NCI-H2107 treated with DMSO at 0.1 percent for 48 hours (cell line): ENCODE measurements at regions not wholly inside any gene's neighbourhood (a gene's known extent, or its start where the extent isn't known, plus 50 kb on each side); places are given as distances from the start of the nearest gene placed in this dataset.
A peak's percentile ranks its signal among the peaks of the same experiment; 100 is the strongest.

Source experiments
- DNase-seq: peaks from one replicate; lab custom pipeline; 2025; ENCODE audit not compliant: unreplicated experiment; lab: John Stamatoyannopoulos, UW

DNA sequence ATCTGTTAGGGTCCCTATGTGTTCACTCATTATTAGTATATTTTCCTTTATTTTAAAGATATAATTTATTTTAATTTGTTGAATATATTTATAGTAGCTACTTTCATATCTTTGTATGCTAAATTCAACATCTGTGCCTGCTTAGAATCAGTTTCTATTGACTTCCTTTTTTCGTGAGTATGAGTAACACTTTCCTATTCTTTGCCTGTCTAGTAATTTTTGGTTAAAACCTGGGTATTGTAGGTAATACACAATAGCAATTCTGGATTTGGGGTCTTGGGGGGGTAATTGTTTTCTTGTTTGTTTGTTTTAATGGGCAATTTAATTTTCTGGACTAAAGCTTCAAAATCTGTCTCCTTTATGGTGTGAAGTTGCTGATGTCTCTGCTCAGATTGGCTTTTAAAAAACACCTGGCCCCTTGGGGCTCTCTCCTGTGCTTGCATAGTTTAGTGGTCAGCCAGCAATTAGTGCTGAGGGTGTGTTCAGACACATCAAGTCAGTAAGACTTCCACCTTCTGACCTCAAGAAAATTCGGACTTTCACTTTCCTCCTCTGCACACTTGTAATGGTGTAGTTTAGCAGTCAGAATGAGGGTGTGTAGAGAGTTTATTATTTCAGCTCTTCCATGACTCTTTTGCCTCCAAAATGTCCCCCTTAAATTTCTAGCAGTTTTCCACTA lies 124.4 kb upstream of the MAP1B start:
- no peak for DNase-seq

DNA sequence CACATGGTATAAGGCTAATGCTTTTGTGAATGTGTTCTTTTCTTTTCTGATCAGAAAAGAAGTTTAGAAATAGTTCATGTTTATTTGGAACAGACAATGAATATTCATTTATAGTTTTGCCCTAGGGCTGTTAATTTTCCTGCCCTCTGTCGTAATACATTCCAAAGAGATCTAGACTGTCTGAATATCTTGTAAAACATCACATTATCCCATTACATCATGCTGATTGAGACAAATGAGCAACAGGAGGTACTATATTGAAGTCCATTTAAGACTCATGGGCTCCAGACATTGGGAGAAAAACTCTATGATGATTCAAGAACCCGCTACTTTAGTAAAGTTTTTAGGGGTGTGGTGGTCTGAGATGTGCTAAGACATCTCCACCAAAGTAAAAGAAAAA lies 121.2 kb upstream of the MAP1B start:
- DNase-seq: no peak

DNA sequence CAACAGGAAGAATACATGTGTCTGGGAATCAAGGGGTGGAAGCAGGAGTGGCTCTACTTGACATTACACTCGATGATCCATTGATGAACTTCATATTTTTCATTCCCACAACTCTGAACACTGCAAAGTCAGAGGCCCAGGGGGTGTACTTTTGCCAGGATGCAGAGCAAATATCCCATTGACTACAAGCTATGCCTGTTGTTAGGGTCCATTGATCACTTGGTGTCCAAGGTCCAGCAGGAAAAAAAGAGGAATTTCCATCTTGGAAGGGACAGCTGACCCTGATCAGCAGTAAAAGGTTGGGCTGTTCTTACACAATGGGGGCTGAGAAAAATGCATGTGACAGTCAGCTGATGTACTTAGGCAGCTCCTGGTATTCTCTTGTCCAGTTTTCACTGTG lies 118.5 kb upstream of the MAP1B start:
- DNase-seq: no peak

DNA sequence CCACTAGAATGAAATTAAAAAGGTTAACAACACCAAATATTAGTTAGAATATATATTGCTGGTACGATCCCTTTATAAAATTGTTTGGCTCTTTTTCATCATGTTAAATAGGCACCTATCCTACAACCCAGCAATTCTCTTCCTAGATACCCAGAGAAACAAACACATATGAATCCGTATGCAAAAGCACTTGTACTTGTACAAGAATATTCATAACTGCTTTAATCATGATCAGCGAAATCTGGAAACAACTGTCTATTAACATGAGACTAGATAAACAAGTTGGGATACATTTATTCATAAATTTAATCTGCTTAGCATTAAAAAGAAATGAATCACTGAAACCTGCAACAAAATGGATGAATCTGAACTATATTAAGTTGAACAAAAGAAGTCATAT lies 113.7 kb upstream of the MAP1B start:
- DNase-seq: no peak

DNA sequence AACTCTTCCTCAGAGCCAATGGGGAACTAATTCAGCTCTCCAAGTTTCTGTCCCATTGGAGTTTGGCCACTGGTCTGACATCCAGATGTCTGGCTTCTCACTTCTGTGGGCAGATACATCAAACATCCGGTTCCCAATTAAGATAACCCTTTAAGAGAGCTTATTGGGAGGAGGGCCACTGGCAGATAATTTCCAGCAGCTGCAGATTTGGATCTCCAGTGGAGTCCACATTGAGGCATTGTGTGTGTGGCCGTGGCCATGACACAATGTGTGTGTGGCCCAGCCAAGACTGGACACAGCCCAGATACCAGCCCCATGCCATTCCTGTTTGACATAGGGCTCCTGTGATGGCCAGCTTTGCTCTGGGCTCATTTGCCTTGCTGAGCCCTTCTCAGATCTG lies 110.5 kb upstream of the MAP1B start:
- no peak for DNase-seq

DNA sequence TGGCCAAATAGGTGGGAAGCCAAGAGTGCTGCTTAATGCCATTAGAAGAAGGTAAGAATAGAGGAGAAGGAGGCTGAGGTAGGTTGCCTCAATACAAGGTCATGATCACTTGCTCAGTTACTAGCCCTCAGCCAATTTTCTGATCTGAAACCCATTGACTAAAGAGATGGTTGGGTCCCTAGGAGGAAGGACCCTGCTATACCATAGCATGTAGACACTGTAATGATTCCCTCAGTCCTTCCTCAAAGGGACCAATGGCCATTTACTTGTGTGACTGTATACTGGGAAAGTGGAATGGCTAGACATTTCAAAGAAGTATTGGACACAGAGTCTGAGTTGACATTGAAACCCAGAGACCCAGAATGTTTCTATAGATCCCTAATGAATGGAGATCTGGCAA lies 108.5 kb upstream of the MAP1B start:
- no peak for DNase-seq

DNA sequence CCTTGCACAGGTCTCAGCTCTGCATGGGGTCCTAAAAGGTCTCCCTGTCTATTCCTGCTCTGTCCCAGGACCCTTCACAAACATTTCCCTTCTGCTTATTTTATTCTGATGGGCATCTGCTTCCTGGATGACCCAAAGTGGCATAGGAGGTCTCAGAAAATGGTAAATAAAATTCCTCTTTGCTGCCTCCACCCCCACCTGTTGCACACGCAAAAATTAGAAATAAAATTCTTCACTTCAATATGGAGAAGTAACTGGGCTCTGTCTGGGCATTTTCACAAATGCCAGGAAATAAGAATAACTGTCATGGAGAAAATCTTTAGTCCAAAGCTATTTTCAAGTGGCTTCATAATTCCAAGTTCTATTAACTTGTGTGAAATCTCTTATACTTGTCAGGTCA lies 106.6 kb upstream of the MAP1B start:
- no peak for DNase-seq

DNA sequence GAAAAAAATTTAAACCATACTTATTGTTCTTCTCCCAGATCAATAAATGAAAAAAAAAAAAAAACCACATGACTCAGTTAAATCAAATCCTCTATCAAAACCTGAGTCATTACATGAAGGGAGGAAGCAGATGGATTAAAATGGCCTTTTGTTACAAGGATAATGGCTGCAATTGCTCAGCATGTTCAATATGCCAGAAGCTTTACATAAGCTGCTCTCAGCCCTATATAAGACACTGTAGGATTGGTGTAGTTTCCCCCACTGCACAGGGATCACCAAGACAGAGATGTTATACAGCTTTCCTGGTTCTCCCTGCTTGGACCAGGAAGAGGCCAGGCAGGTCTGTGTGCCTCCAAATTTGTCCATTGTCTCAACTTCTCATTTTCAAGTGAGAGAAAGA lies 101.6 kb upstream of the MAP1B start:
- DNase-seq: peak; percentile 5

DNA sequence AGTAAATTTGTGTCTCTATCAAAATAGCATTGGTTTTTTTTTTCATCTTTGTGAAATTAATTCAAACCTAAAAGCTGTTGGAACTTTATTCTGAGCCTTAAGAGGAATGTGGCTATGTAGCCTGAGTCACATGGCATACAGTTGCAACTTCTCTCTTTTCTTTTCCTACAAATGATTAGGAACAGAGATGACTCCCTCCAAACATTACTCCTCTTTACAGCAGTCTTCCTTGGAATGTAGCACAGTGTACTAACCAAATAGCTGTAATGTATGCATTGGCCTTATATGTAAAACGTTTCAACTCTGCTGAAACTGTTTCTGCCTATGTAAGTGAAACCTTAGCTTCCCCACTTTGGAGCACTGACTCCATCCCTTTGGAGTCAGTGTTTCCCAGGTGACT lies 100.9 kb upstream of the MAP1B start:
- no peak for DNase-seq

DNA sequence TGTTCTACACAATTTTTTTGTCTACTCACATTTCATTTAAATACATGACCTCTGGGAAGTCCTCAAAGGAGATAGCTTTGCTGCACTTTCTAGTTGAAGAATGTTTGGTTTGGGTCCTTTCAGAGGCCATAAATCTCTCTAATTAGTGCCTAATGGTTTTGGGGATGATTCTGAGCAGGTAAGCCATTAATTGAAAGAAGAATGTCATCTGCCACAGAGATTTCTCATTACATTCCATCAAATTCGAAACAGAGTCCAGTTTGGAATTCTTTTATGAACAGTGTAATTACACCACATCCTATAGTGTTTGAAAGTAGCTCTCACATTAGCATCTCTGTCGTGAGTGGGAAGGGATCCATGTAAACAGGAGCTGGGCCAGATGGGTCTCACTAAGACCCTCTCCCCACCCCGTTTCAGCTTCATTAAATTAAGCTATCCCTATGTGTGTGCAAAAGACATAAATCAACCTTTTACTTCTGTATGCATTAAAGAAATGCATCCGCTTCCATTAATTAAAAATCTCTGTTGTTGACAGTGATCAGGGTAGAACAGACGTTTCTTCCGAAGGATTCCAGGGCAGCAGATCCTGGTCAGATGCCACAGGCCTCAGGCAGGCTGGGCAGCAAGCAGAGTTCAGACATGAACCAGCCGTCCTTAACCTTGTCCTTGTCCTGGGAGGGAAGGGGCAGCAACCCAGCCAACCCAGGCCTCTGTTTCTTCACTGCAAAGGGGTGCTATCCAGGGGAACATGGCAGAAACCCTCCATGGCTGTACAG lies 99.8 kb upstream of the MAP1B start:
- DNase-seq: no peak

DNA sequence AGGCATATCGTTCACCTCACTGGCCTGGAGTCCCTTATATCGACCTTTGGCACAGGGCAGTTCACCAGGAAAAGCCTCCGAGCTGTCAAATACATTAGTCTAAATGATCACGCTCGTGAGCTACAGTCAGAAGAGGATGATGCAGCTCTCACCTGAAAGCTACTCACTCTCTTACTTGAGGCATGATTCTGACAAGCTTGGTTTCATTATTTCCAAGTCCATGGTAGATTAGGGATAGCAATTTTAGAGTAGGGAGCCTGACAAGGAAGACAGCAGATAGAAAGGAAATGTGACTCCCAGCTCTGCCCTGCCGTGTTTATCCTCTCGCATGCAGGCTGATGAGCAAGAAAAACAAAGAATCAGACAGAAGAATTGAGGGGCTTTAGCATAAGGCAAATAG lies 98.0 kb upstream of the MAP1B start:
- DNase-seq: no peak

DNA sequence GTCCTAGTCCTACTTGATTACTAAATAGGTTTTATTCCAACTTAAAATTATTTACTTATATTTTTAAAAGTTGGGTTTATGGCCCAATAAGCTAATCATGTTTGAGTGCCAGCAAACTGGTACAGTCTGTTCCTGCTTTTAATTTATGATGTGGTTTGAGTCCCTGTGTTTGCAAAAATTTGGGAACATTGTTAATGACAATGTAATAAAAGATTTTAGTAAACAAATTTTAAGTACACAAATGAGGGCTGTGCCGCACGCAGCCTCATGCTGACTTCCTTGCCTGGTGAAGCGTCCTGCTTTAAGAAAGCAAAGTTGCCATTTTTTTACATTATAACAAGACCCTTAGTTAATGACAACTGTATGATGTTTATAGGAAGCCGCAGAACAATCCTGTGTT lies 96.8 kb upstream of the MAP1B start:
- DNase-seq: no peak

DNA sequence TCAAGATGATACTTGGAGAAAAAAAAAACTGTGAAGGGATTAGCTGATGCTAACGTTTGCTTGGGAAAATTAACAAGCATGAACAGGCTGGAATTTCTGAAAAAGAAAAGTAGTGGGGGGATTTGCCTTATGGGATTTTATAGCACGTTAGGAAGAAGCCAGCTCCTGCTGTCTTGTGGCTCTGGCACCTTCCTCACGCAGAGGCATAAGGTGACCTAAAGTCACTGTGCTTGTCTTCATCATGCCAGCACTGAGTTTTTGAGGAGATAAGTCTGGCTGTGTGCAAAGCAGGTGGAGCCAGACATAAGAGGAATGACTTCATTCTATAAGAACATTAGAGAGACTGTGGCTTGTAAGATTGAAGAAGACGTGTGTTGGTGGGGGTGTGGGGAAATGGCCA lies 94.4 kb upstream of the MAP1B start:
- no peak for DNase-seq

DNA sequence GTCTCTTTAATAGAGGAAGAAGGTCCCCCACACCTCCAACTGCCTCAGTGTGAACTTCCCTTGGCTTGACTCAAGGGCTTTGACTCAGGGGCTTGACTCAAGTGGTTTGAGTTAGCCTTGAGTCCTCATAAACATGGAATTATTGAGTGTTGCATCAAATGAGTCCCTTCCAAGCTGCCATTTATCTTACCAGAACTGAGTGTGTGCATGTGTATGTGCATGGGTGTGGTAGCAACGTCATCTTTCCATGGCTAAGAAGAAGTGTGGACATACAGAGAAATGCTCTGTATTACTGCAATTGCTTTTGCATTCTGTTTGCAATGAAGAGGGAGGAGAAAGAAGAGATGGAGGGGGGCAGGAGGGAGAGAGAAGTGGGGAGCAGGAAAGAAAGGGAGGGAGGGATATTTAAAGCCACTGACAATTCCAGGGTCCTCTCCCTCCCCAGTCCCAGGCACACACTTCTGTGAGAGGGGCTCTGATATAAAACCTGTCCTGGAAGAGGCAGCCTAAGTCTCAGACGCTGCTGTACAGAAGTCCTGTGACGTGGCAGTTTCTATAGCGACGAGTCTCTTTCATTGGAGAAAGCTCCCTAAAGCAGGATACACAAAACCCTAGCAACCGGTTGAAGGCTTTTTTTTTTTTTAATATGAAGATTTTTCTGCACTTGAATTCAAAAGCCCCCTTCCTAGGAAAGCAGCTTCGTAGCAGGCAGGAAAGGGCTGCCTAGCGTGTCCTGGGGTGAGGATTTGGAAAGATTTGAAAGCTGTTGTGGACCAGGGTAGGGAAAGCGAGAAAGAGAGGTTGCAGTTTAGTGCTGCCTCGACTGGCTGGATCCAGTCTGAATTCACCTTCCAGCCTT lies 93.3 kb upstream of the MAP1B start:
- peak; percentile 52 for DNase-seq

DNA sequence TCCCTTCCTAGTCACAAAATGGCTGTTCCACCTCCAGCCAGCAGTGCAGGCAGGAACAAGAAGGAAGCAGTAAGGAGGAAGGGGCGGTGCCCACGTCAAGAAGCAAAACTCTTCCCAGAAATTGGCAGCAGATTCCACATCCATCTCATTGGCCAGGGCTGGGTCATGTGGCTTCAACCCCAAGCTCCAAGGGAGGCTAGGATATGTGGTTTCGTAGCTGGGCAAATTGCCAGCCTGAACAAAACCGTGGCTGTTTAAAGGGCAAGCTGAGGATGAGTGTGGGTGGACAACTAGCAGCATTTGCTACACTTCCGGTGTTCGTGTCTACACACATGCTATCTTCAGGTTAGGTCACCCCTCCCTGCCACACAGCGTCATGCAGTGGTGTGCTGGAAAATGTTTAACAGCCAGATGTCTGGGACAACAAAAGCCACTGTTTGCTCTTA lies 92.1 kb upstream of the MAP1B start:
- DNase-seq: peak; percentile 84

DNA sequence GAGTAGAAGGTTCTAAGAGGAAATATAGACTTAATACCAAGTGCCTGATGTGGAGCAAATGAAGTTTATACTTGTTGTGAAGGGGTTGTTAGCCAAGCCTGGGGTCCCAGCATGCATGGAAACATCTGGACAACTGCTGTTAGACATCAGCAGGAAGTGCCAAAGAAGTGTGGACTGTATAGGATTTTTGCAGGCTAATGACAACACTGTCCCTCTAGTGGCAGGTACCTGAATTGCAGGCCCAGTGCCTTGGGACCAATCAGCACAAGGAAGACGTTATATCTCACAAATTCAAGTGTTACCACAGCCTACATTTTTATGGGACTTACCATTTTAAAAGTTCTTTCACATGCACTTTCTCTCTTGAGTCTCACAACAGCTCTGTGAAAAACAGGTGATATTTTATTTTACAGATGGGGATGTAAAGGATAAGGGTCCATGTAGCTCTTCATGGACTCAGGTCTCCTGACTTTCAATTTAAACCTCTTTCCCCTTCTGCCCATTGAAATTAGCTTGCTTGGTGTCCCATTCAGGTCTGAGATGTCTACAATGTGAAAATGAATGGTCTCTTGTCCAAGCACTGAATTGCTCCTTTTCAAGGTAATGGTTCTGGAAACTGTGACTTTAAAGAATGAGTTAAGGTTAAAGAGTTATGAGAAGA lies 89.0 kb upstream of the MAP1B start:
- DNase-seq: no peak

DNA sequence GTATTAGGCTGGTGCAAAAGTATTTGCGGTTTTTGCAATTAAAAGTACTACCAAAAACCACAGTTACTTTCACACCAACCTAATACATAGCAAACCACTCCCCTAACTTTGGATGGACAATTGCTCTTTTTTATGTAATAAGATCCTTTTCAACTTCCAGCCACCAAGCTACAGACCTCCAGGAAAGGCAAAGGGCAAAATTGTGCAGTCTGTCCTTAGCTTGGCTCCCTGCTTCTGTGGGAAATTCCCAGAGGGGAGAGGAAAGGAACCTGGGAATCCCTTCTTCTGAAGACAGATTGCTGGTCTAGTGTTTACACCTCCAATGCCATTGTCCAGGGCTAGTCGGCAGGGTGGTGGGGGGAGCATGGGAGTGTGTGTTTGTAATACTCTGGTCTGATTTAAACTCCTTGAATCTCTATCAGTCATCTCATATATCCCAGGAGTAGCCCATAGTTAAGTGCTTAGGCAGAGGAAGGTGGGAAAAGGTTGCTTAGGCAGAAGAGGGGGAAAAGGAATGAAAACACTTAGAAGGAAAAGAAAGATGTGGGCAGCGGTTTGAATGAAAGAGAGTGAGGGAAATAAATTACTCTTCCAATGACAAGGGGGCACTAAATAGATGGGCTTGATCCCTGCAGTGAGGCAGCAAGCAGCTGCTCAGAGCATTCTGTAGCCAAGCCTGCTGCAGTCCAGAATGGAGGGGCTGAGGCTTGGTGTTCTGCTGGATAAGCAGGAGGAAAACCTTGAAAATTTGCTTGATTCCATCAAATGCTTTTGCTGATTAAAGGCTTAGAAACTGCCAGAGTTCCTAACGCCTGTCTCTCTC lies 86.9 kb upstream of the MAP1B start:
- DNase-seq: no peak

DNA sequence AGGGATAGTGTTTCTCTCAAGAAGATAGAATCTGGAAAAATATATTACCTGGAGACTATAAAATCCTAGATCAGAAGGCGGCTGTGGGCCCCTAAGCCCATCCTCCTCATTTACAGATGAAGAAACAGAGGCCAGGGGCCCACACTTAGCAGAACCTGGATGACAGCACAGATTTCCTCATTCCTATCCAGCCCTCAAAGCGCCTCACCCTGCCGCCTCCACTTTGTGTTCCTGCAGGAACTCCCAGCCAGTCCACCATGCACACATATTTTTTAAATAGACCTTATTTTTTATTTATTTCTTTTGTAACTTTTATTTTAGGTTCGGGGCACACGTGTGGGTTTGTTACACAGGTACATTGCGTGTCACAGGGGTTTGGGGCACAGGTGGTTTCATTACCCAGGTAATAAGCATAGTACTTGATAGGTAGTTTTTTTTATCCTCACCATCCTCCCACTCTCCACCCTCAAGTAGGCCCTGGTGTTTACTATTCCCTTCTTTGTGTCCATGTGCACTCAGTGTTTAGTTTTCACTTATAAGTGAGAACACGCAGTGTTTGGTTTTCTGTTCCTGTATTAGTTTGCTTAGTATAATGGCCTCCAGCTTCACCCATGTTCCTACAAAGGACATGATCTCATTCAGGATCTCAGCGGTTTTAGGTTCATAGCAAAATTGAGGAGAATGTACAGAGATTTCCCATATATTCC lies 85.5 kb upstream of the MAP1B start:
- no peak for DNase-seq

DNA sequence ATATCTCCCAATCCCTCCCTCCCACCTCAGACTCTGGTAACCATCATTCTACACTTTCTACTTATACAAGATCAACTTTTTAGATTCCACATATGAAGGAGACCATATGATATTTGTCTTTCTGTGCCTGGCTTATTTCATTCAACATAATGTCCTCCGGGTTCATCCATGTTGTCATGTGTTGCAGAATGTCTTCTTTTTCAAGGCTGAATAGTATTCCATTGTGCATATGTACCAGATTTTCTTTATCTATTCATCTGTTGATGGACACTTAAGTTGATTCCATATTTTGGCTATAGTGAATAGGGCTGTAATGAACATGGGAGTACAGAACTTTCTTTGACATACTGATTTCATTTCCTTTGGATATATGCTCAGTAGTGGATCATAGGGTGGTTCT lies 78.9 kb upstream of the MAP1B start:
- no peak for DNase-seq

DNA sequence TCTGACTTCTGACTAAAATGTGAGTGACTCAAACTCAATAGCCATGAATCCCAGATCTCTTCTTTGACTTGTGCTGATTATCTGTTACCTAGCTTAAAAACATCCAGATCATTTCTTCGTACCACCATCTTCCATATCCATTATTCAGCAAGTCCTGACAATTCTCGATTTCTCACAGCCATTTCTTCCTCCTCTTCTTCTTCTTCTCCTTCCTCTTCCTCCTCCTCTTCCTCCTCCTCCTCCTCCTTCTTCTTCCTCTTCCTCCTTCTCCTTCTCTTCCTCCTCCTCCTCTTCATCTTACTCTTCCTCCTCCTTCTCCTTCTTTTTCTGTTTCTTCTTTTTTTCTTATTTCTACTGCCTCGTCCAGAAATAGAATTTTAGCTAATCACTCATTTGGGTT lies 77.0 kb upstream of the MAP1B start:
- DNase-seq: no peak
